HG03469 (cell line): ENCODE measurements at regions not wholly inside any gene's neighbourhood (a gene's known extent, or its start where the extent isn't known, plus 50 kb on each side); places are given as distances from the start of the nearest gene placed in this dataset.

Experiments
- ATAC-seq: cut with Tn5 transposase; IDR thresholded peaks from one replicate; pipeline ENCODE4 v1.9.1; 2021; ENCODE audit warnings: mild to moderate bottlenecking, moderate library complexity, moderate number of reproducible peaks; ENCODE audit not compliant: unreplicated experiment

GRCh38 chr9:18020121-18020745 is 441.4 kb downstream of the SH3GL2 start:
- no peak for ATAC-seq

DNA sequence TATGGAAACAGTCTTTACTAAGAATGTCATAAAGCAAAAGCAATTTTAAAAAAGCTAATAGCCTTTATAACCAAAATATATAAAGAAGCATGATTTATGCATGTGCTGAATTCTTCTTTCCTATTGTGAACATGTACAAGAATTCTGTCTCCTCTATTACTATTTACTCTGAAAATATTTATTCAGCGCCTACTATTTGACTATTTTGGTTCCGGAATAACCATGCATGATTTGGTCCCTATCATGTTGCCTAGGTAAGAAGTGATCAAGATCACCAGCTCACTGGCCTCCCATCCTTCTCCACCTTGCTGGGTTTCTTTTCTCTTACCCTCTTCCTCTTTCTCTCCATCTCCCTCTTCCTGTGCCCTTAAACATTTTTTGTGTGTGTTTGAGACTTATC is 443.8 kb downstream of the SH3GL2 start:
- no peak for ATAC-seq

GRCh38 chr9:18023332-18023731 is 444.5 kb downstream of the SH3GL2 start:
- ATAC-seq, result no peak

DNA sequence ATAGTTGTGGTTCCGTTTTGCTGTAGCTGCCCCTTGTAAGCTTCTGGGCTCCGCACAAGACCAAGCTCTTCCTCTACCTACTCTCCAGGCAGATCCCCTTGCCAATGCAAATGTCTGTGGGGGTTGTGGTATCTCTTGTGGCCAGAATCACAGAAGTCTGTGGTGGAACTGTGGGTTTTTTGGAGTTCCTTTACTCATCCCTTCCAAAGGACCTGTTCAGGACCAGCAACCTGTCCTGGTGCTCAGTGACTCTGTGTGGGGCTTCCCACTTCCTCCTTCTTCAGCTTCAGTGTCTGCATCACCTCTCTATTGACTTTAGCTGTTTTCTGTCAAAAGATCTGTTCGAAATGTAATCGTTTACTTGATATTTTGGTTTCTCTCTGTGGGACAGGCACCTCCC is 441.3 kb upstream of the ADAMTSL1 start:
- no peak for ATAC-seq

- no peak for ATAC-seq
These were observed 437.3 kb upstream of the ADAMTSL1 start for GRCh38 chr9:18036422-18037187.

- no peak for ATAC-seq
These were observed 436.0 kb upstream of the ADAMTSL1 start for GRCh38 chr9:18037981-18038380.

DNA sequence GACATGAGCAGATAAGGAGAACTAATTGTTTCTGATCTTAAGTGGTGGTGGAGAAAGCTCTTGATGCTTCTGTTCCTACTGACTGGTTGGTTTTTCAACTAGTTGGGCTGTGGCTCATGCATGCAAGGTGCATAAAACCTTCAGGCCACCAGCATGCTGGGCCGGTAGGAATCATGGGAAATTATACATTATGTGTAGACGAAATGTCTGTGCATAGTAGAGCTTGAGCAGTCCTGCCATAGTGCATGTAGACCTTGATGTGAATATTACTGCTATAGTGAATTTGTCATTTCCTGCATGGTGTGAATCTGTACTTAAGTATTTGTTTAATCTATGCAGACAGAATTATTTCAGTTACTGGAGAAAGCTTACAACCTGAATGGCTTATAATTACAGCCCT is 433.6 kb upstream of the ADAMTSL1 start:
- ATAC-seq, result no peak

- no peak for ATAC-seq
These were observed 430.0 kb upstream of the ADAMTSL1 start for GRCh38 chr9:18043978-18044377.

DNA sequence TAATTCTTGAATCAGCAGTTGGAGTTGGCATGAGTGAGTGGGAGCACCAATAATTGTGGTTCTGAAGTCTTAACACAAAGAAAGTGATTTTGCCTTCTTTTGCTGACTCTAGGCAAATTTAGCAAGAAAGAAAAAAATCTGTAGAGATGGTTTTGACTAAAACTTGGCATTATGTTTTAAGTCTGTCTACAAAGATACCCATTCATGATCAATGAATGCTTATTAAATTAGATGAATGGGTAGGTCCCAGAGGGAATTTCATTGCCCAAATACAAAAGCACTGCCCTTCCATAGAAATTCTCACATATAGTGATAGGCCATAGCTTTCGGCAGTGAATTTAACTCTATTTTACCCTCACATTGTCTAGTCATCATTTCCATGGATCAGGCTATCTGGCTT is 428.6 kb upstream of the ADAMTSL1 start:
- no peak for ATAC-seq

- ATAC-seq, result no peak
These were observed 427.9 kb upstream of the ADAMTSL1 start for GRCh38 chr9:18046068-18046467.

GRCh38 chr9:18051638-18052037 is 422.3 kb upstream of the ADAMTSL1 start:
- no peak for ATAC-seq

- ATAC-seq, result no peak
These were observed 421.9 kb upstream of the ADAMTSL1 start for GRCh38 chr9:18052060-18052459.

DNA sequence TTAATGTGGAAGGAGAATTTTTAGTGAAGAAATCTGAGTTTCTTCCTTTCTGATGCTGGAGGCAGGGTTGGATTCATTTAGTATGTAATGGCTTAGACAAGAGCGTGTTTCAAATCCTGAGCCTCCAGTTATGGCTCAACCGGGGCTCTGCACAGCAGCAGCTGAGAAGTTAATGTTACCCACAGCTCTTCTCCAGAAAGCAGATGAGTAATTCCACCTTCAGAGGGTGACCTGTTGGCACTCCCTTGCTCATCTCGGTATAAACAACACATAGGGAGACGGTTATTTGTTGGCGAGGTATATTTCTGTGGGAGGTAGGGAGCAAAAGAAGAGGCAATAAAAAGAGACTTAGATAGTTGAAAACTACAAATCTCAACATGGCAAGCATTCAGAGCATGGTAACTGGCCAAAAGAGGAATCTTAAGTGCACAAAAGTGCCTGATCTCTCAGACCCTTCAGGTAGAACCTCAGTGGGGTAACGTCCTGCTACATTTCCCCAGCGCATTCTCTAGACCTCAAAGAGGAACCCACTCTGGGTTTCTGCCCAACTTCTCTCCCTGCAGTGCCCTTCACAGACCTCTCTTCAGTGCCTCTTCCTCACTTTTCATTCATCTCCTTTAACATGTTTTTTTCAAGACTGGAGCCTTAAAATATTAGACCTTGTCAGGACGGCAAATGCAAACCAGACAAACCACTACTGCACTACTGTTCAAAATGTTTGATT is 417.5 kb upstream of the ADAMTSL1 start:
- no peak for ATAC-seq

DNA sequence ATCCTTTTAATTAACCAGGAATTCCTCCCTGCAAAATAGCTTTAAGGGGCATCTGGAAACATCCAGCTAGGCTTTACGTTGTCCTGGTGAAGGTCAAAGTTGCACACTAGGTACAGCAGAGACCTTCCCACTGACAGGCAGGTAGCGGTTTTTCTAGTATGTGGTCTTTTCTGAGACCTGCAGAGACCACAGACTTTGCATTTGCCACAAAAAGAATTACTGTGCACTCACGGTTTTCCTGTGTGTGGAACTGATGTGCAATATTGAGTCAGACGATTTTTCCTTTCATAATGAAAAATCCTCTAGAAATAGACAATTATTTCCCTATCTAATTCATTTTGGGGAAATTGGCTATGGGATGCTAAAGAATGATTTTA is 417.0 kb upstream of the ADAMTSL1 start:
- ATAC-seq, result peak; percentile 91

GRCh38 chr9:18058564-18059442 is 415.1 kb upstream of the ADAMTSL1 start:
- no peak for ATAC-seq

GRCh38 chr9:18059447-18059846 is 414.5 kb upstream of the ADAMTSL1 start:
- ATAC-seq, result no peak

DNA sequence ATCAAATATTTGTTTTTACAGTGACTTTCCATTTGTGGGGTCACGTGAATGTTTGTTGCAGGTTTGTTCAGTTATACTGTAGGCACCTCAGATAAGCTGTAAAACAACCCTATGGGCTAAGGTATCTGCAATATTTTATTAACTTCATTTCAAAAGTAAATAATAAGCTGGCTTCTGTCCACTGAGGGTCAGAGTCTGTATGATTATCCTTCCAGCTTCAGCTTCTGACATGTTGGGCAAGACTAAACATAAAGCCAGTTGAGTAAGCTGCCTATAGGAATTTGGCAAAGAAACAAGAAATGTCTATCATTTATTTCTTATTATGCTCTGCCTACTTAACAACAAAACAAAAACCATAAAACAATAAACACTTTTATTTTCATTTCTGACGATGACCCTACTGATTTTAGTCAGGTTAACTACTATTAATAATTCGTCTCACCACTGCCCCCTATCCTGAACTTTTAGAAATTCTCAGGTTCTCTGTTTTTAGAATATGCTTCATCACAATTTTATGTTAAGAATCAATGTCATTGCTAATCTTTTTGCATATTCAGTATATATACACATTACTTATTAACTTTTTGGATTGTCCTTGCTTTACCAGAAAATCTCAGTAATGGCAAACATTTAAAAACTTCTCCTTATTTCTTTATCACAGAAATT is 413.6 kb upstream of the ADAMTSL1 start:
- ATAC-seq, result no peak

DNA sequence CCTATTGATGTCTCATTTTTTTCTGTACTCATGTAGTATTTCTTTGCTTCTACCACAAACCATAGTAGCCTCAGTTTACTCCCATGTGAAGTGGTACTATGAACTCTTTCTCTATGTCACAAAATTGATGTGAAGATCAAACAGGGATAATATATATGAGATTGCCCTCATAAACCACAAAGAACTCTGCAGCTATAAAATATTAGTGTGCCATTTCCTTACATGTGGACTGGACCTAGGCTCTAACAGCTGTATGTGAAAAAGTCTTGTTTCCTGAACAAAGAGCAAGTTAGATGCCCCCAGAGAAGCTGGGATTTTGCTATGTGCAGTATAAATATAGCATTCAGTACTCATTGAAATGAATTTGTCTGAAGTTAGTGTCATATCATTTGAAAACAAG is 412.6 kb upstream of the ADAMTSL1 start:
- ATAC-seq, result no peak

DNA sequence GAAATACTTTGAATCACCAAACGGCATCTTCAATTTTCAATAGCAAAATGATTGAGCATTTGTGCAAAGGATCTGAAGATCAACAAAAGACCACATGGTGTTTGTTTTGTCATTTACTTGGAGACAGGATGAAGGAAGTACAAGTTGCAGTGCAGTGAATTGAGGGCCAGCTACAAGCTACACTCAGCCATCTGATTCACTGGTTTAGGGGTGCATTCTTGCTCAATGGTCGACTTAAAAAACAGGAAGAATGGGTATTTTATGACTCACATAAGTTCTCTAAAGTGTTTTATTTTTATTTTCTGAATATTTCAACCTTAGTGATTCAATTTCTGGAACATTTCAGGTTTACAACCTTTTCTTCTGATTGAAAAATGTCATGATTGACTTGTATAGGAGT is 412.1 kb upstream of the ADAMTSL1 start:
- ATAC-seq, result no peak

- no peak for ATAC-seq
These were observed 410.0 kb upstream of the ADAMTSL1 start for GRCh38 chr9:18063856-18064390.
